ENCODE measurements at regions not wholly inside any gene's neighbourhood (a gene's known extent, or its start where the extent isn't known, plus 50 kb on each side); places are given as distances from the start of the nearest gene placed in this dataset.

- Histone ChIP-seq H2BK15ac (ENCODE audit: low read depth, low read length) (no peak overlapping the region), H3K27ac (ENCODE audit: insufficient read depth, low read length) (no peak overlapping the region), H3K56ac (ENCODE audit: extremely low read depth, insufficient read depth, low read length) (no peak overlapping the region), H3K4me3 (ENCODE audit: insufficient read depth, low read depth, low read length) (no peak overlapping the region), H3K18ac (ENCODE audit: low read depth, low read length) (no peak overlapping the region), H4K5ac (ENCODE audit: low read depth, low read length) (no peak overlapping the region), H3K23ac (ENCODE audit: low read depth, low read length) (no peak overlapping the region), H4K8ac (ENCODE audit: low read depth in 2 of 2, low read length in 2 of 2) (no peak overlapping the region), H3K14ac (replicated peaks; ENCODE audit: low read depth, low read length) (no peak overlapping the region), H3K27me3 (ENCODE audit: control insufficient read depth, insufficient read depth, low read length) (no peaks in the 10 kb centered on the region), H3K9me1 (ENCODE audit: insufficient read depth, low read length) (no peaks in the 10 kb centered on the region), H2AK9ac (replicated peaks; ENCODE audit: low read depth, low read length, poor library complexity) (no peak overlapping the region), H3K4me2 (ENCODE audit: low read depth, low read length) (no peak overlapping the region), H4K20me1 (ENCODE audit: insufficient read depth, low read length) (no peaks in the 10 kb centered on the region), H3K9me3 (ENCODE audit: control insufficient read depth, insufficient read depth, low read length) (no peaks in the 10 kb centered on the region), H2BK20ac (ENCODE audit: low read depth, low read length) (no peak overlapping the region), H4K91ac (ENCODE audit: insufficient read depth, low read depth, low read length) (no peak overlapping the region), H2BK5ac (ENCODE audit: low read depth, low read length, poor library complexity, severe bottlenecking) (no peak overlapping the region), H3K79me1 (ENCODE audit: low read depth in 1 of 2, low read length in 2 of 2) (no peaks in the 10 kb centered on the region), H3K4ac (ENCODE audit: low read depth, low read length) (no peak overlapping the region), H3K4me1 (ENCODE audit: control insufficient read depth, insufficient read depth, low read length) (peaks cover 2% of the 10 kb centered on the region; the same call in 1 of the 2 replicates), H2BK120ac (ENCODE audit: low read depth, low read length) (no peak overlapping the region), H3K9ac (ENCODE audit: low read depth, low read length) (no peak overlapping the region), H2AFZ (replicated peaks; ENCODE audit: low read length, poor library complexity) (no peak overlapping the region), H2AK5ac (ENCODE audit: low read depth, low read length) (no peak overlapping the region), H3K36me3 (ENCODE audit: control insufficient read depth, insufficient read depth, low read length) (no peaks in the 10 kb centered on the region)
- in situ Hi-C loops (cut with MboI; ENCODE audit: low sequenced_read_pairs) (no loop called here), intact Hi-C loops (cut with micrococcal nuclease) (no loop called here), dilution Hi-C loops (cut with HindIII; ENCODE audit: low sequenced_read_pairs, unreplicated experiment) (no loop called here)
- no peak for ATAC-seq (ENCODE audit: low read depth)
- BruUV-seq (replicated peaks): no TSS peak
- no peak for DNase-seq
- TF ChIP-seq ELK1 (IDR thresholded peaks at IDR 0.05; ENCODE audit: borderline replicate concordance, low read depth, low read length) (no peak), MAFK (IDR thresholded peaks at IDR 0.05; ENCODE audit: low read depth, low read length) (peak; percentile 100)
- no CpG with 5 or more reads among the region's 2 CpGs for WGBS, 2 experiments (ENCODE audit: extremely low coverage in 2 of 2, insufficient read length in 1 of 2)
- CTCF ChIA-PET: no interaction called here
- POLR2A ChIA-PET (ENCODE audit: unreplicated experiment): no interaction called here
Observed at GRCh38 chr2:18656048-18656447, 66.7 kb upstream of the NT5C1B start.

Data from IMR-90 (cell line).